CD14-positive monocyte (primary cell): ENCODE measurements at regions not wholly inside any gene's neighbourhood (a gene's known extent, or its start where the extent isn't known, plus 50 kb on each side); places are given as distances from the start of the nearest gene placed in this dataset.

ENCODE experiments used
- DNase-seq, 3 donors: peaks; one replicate each; pipeline ENCODE4 v3.0.0-alpha.2; 2011 to 2022
- H2AFZ ChIP-seq: 2 replicates; pipeline ENCODE4 v1.6.0; 2012; ENCODE audit warnings: mild to moderate bottlenecking, low read depth, low read length, inconsistent platforms; ENCODE audit not compliant: insufficient read depth, poor library complexity, severe bottlenecking
- H3K27ac ChIP-seq, 2 donors: 1 replicate in 1 of 2; 2 replicates in 1 of 2; pipeline ENCODE4 v1.5.1; 2012 to 2013; ENCODE audit warnings: low read length in 2 of 2, control low read depth in 1 of 2, inconsistent platforms in 1 of 2, low read depth in 1 of 2, mild to moderate bottlenecking in 1 of 2
- H3K27me3 ChIP-seq, 2 donors: one replicate each; pipeline versions ENCODE4 v1.6.0 to v1.6.1; 2011 to 2013; ENCODE audit warnings: low read length in 2 of 2; ENCODE audit not compliant: control insufficient read depth in 2 of 2, insufficient read depth in 2 of 2
- H3K36me3 ChIP-seq, 2 donors: replicated peaks in 1 of 2; 1 replicate in 1 of 2; 2 replicates in 1 of 2; pipeline versions ENCODE4 v1.5.1 to v1.6.1; 2012 to 2013; ENCODE audit warnings: low read length in 2 of 2, control low read depth in 1 of 2, inconsistent platforms in 1 of 2, mild to moderate bottlenecking in 1 of 2; ENCODE audit not compliant: insufficient read depth in 2 of 2, control insufficient read depth in 1 of 2
- H3K4me1 ChIP-seq, 2 donors: 1 replicate in 1 of 2; 2 replicates in 1 of 2; pipeline versions ENCODE4 v1.5.1 to v1.6.1; 2012 to 2013; ENCODE audit warnings: low read length in 2 of 2, control low read depth in 1 of 2, inconsistent platforms in 1 of 2, mild to moderate bottlenecking in 1 of 2, moderate library complexity in 1 of 2; ENCODE audit not compliant: insufficient read depth in 2 of 2, control insufficient read depth in 1 of 2
- H3K4me2 ChIP-seq: replicated peaks from 2 replicates; pipeline ENCODE3; 2012; ENCODE audit warnings: low read length, moderate library complexity, mild to moderate bottlenecking; ENCODE audit not compliant: poor library complexity, severe bottlenecking; ENCODE audit errors: extremely low read depth
- H3K4me3 ChIP-seq, 3 experiments: fragments of 200-600 bp in 1 of 3; sonication (generic) in 1 of 3; replicated peaks in 1 of 3; 1 replicate in 2 of 3; 2 replicates in 1 of 3; pipeline ENCODE4 v1.5.1; 2011 to 2013; ENCODE audit warnings: low read length in 3 of 3, mild to moderate bottlenecking in 3 of 3, control low read depth in 2 of 3, low read depth in 2 of 3, inconsistent platforms in 1 of 3, moderate library complexity in 1 of 3
- H3K79me2 ChIP-seq: 2 replicates; pipeline ENCODE4 v1.6.0; 2012; ENCODE audit warnings: mild to moderate bottlenecking, control low read depth, inconsistent platforms, low read length, moderate library complexity; ENCODE audit not compliant: insufficient read depth
- H3K9ac ChIP-seq: 2 replicates; pipeline ENCODE4 v1.6.0; 2017; ENCODE audit warnings: low read length, mild to moderate bottlenecking; ENCODE audit not compliant: insufficient read depth, poor library complexity, severe bottlenecking
- H3K9me3 ChIP-seq, 2 donors: replicated peaks in 1 of 2; 1 replicate in 1 of 2; 2 replicates in 1 of 2; pipeline versions ENCODE4 v1.5.1 to v1.6.1; 2012 to 2013; ENCODE audit warnings: low read length in 2 of 2, control low read depth in 1 of 2; ENCODE audit not compliant: control insufficient read depth in 1 of 2, insufficient read depth in 1 of 2
- H4K20me1 ChIP-seq: 2 replicates; pipeline ENCODE4 v1.6.0; 2012; ENCODE audit warnings: mild to moderate bottlenecking, low read length, control low read depth, moderate library complexity; ENCODE audit not compliant: insufficient read depth
- H3K27ac Mint-ChIP-seq, 7 donors: one replicate each; pipeline ENCODE4 v1.8.0; 2020; ENCODE audit warnings: mild to moderate bottlenecking in 7 of 7, mixed read lengths in 7 of 7, moderate library complexity in 6 of 7, inconsistent platforms in 2 of 7
- H3K27me3 Mint-ChIP-seq, 3 donors: one replicate each; pipeline ENCODE4 v1.8.0; 2021 to 2022; ENCODE audit warnings: low read depth in 3 of 3, mild to moderate bottlenecking in 3 of 3, mixed read lengths in 3 of 3, moderate library complexity in 3 of 3, inconsistent platforms in 1 of 3
- H3K36me3 Mint-ChIP-seq, 2 donors: one replicate each; pipeline ENCODE4 v1.8.0; 2020; ENCODE audit warnings: mixed read lengths in 2 of 2, inconsistent platforms in 1 of 2, mild to moderate bottlenecking in 1 of 2
- H3K4me1 Mint-ChIP-seq: one replicate; pipeline ENCODE4 v1.8.0; 2020; ENCODE audit warnings: mild to moderate bottlenecking, mixed read lengths
- H3K4me3 Mint-ChIP-seq, 2 donors: one replicate each; pipeline ENCODE4 v1.8.0; 2020; ENCODE audit warnings: mild to moderate bottlenecking in 2 of 2, mixed read lengths in 2 of 2, moderate library complexity in 1 of 2
- H3K9me3 Mint-ChIP-seq, 7 donors: one replicate each; pipeline ENCODE4 v1.8.0; 2020 to 2022; ENCODE audit warnings: mixed read lengths in 7 of 7, mild to moderate bottlenecking in 6 of 7, moderate library complexity in 6 of 7, inconsistent platforms in 2 of 7
- WGBS: methylation state at CpG from one replicate; pipeline ENCODE4 v1.1.5; 2013; ENCODE audit warnings: missing lambda C conversion rate; ENCODE audit not compliant: insufficient coverage; 5-methylcytosine and 5-hydroxymethylcytosine counted together
- intact Hi-C, 2 donors: fragments of 100-400 bp; cut with micrococcal nuclease; formaldehyde crosslinking; loops; one replicate each; pipeline versions ENCODE4 v1.15.0 to v1.15.1; 2023
- TF ChIP-seq, protein P1 (sequence below): fragments of 200-600 bp; IDR thresholded peaks from one replicate; pipeline ENCODE4 v1.8.0; 2022; ENCODE audit warnings: antibody characterized with exemption, mild to moderate bottlenecking

DNA sequence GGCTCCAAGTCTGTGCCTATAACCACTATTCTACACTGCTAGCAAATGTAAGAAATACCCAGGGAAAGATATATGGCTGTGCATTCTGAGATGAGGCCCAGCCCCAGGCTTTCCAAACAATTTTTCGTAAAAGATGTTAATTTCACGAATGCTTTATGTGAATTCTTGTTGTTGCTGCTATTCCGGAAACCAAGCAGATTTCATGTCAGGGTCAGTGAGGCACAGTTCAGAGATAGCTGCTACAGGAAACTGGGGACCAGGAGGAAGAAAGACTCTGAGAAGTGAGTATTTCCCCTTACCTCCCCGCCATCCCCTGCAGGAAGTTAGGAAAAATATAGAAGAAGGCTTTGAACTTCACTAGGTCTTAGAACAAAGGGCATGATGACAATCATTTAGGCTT lies 84.7 kb upstream of the TP53I11 start:
- no peaks in the 10 kb centered on the region for H3K36me3 ChIP-seq
- H3K4me1 ChIP-seq, result peaks cover 10% of the 10 kb centered on the region in 2 donors
- no peak overlapping the region for H2AFZ ChIP-seq
- H3K9ac ChIP-seq, result no peak overlapping the region
- no peak for DNase-seq
- Mint-ChIP-seq H3K4me3 (no peak overlapping the region), H3K27me3 (peaks cover 3 to 15% (median 5%) of the 10 kb centered on the region in 3 donors), H3K36me3 (no peaks in the 10 kb centered on the region), H3K4me1 (peaks cover 10% of the 10 kb centered on the region), H3K9me3 (peaks cover 3 to 17% (median 8%) of the 10 kb centered on the region in 7 donors), H3K27ac (no peak overlapping the region)
- intact Hi-C loops, result no loop called here
- no peaks in the 10 kb centered on the region for H3K79me2 ChIP-seq
- TF ChIP-seq, protein P1, sequence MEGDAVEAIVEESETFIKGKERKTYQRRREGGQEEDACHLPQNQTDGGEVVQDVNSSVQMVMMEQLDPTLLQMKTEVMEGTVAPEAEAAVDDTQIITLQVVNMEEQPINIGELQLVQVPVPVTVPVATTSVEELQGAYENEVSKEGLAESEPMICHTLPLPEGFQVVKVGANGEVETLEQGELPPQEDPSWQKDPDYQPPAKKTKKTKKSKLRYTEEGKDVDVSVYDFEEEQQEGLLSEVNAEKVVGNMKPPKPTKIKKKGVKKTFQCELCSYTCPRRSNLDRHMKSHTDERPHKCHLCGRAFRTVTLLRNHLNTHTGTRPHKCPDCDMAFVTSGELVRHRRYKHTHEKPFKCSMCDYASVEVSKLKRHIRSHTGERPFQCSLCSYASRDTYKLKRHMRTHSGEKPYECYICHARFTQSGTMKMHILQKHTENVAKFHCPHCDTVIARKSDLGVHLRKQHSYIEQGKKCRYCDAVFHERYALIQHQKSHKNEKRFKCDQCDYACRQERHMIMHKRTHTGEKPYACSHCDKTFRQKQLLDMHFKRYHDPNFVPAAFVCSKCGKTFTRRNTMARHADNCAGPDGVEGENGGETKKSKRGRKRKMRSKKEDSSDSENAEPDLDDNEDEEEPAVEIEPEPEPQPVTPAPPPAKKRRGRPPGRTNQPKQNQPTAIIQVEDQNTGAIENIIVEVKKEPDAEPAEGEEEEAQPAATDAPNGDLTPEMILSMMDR, result no peak
- H3K4me3 ChIP-seq, result no peak overlapping the region
- no peak overlapping the region for H3K4me2 ChIP-seq
- H4K20me1 ChIP-seq, result no peaks in the 10 kb centered on the region
- H3K9me3 ChIP-seq, result peaks cover 3 to 8% of the 10 kb centered on the region in 2 donors
- no peak overlapping the region for H3K27ac ChIP-seq
- WGBS, result 94% methylated on average over 2 of the region's 4 CpGs
- no peaks in the 10 kb centered on the region for H3K27me3 ChIP-seq

DNA sequence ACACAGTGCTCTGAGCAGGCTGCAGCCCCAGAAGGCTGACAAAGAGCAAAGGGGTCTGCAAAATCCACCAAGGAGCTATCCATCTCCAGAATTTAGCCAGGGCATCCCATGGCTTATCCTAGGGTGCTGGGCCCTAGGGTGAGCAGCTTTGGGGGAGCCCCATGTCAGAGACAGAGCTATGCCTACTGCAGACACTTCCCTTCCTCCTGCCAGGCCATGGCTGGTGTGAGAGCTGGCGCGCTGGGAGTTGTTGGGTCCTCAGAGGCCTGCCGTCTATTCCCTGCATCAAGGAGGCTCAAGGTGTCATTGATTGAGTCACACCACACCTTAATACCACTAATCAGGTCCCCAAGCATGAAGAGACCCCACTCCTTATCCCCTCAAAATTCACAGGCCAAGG lies 85.3 kb upstream of the TP53I11 start:
- Histone ChIP-seq H3K4me1 (peaks cover 10% of the 10 kb centered on the region in 2 donors), H4K20me1 (no peaks in the 10 kb centered on the region), H3K36me3 (no peaks in the 10 kb centered on the region), H3K4me2 (no peak overlapping the region), H3K79me2 (no peaks in the 10 kb centered on the region), H3K27me3 (no peaks in the 10 kb centered on the region), H3K27ac (no peak overlapping the region), H3K9ac (no peak overlapping the region), H2AFZ (no peak overlapping the region), H3K9me3 (peaks cover 3 to 8% of the 10 kb centered on the region in 2 donors), H3K4me3 (no peak overlapping the region)
- Mint-ChIP-seq H3K27me3 (peaks cover 2 to 15% (median 5%) of the 10 kb centered on the region in 3 donors), H3K36me3 (no peaks in the 10 kb centered on the region), H3K4me1 (peaks cover 10% of the 10 kb centered on the region), H3K4me3 (no peak overlapping the region), H3K9me3 (peaks cover 3 to 17% (median 8%) of the 10 kb centered on the region in 7 donors), H3K27ac (no peak overlapping the region)
- DNase-seq, result no peak
- intact Hi-C loops, result no loop called here
- WGBS, result 100% methylated on average over 3 of the region's 3 CpGs
- TF ChIP-seq, protein P1, result no peak
